ENCODE measurements at regions not wholly inside any gene's neighbourhood (a gene's known extent, or its start where the extent isn't known, plus 50 kb on each side); places are given as distances from the start of the nearest gene placed in this dataset.

- H3K27me3 ChIP-seq (replicated peaks in 1 of 4; ENCODE audit: control insufficient read depth in 3 of 4, extremely low read depth in 1 of 4, insufficient read depth in 3 of 4, low read length in 3 of 4), result no peaks in the 10 kb centered on the region
- WGBS, 2 experiments (ENCODE audit: extremely low coverage in 1 of 2, insufficient coverage in 1 of 2, insufficient read length in 1 of 2, insufficient replicate concordance in 2 of 2, low coverage in 1 of 2, low lambda C conversion rate in 2 of 2, missing lambda C conversion rate in 1 of 2), result 98% methylated on average over 2 of the region's 2 CpGs; no CpG with 5 or more reads in 1 of the 2 experiments
- no peak overlapping the region for H3K56ac ChIP-seq (replicated peaks; ENCODE audit: insufficient read length, low read depth, low read length)
- H2BK15ac ChIP-seq (ENCODE audit: low read length), result no peak overlapping the region
- ChIA-PET CTCF (ENCODE audit: partially characterized antibody) (no interaction called here), POLR2A (ENCODE audit: partially characterized antibody) (no interaction called here)
- H4K8ac ChIP-seq (ENCODE audit: extremely low read depth, insufficient read depth, low read length), result no peak overlapping the region
- H3K36me3 ChIP-seq (ENCODE audit: control insufficient read depth in 2 of 4, insufficient read depth in 4 of 4, low read length in 3 of 4), result no peaks in the 10 kb centered on the region
- H3K9me3 ChIP-seq (ENCODE audit: insufficient read depth in 2 of 2, low read depth in 1 of 2, low read length in 1 of 2), result no peaks in the 10 kb centered on the region
- H3K4me1 ChIP-seq (replicated peaks in 1 of 4; ENCODE audit: control insufficient read depth in 3 of 4, insufficient read depth in 4 of 4, low read length in 3 of 4), result peaks cover 0 to 10% (median 3%) of the 10 kb centered on the region in 4 experiments; a peak in 3 of 7 replicates
- H2BK20ac ChIP-seq (ENCODE audit: low read length), result no peak overlapping the region
- H3K4me3 ChIP-seq (ENCODE audit: extremely low read depth in 1 of 4, insufficient read depth in 2 of 4, low read depth in 3 of 4, low read length in 4 of 4), result no peak overlapping the region
- no peak overlapping the region for H3K14ac ChIP-seq (ENCODE audit: insufficient read length)
- no peak overlapping the region for H2BK12ac ChIP-seq (ENCODE audit: low read depth, low read length)
- H3K18ac ChIP-seq (ENCODE audit: extremely low read depth, low read length), result no peak overlapping the region
- H3K4me2 ChIP-seq (ENCODE audit: insufficient read depth in 1 of 2, low read depth in 2 of 2, low read length in 2 of 2), result no peak overlapping the region
- H3K79me2 ChIP-seq (ENCODE audit: control insufficient read depth in 1 of 2, insufficient read depth in 2 of 2, low read length in 2 of 2), result no peaks in the 10 kb centered on the region
- H2AFZ ChIP-seq (ENCODE audit: low read length), result no peak overlapping the region
- H3K23me2 ChIP-seq (ENCODE audit: low read depth, low read length), result no peaks in the 10 kb centered on the region
- H3K23ac ChIP-seq (ENCODE audit: insufficient read length), result no peak overlapping the region
- H4K91ac ChIP-seq (replicated peaks; ENCODE audit: insufficient read length, low read length), result no peak overlapping the region
- no peak overlapping the region for H2BK5ac ChIP-seq (ENCODE audit: low read depth, low read length)
- H2AK5ac ChIP-seq (ENCODE audit: low read depth, low read length), result no peak overlapping the region
- FAIRE-seq, result no peak
- no peak overlapping the region for H3K27ac ChIP-seq (ENCODE audit: low read depth, low read length)
- H3K79me1 ChIP-seq (ENCODE audit: low read depth, low read length), result no peaks in the 10 kb centered on the region
- H2BK120ac ChIP-seq (replicated peaks; ENCODE audit: low read depth, low read length), result no peak overlapping the region
- TF ChIP-seq CBX5 (IDR thresholded peaks at IDR 0.05; ENCODE audit: low read depth, low read length) (no peak), RFX5 (IDR thresholded peaks at IDR 0.05; ENCODE audit: borderline replicate concordance, low read depth, low read length) (no peak), TAF7 (optimal IDR thresholded peaks at IDR 0.05; ENCODE audit: borderline replicate concordance, low read depth, low read length) (no peak), TBP (IDR thresholded peaks at IDR 0.05; ENCODE audit: low read depth, low read length) (no peak), HDAC2 (IDR thresholded peaks at IDR 0.05; ENCODE audit: borderline replicate concordance in 1 of 2, low read depth in 2 of 2, low read length in 2 of 2) (no peak), SP1 (IDR thresholded peaks at IDR 0.05; ENCODE audit: low read depth, low read length) (no peak), SIX5 (IDR thresholded peaks at IDR 0.05; ENCODE audit: low read depth, low read length) (no peak), MAX (IDR thresholded peaks at IDR 0.05) (no peak)
- no peak overlapping the region for H3K4ac ChIP-seq (replicated peaks; ENCODE audit: insufficient read length, low read depth, low read length)
- H4K5ac ChIP-seq (ENCODE audit: insufficient read length, low read depth, low read length), result no peak overlapping the region
- DNase-seq (ENCODE audit: low read depth in 1 of 2, low spot score in 2 of 2), result no peak
- H3K9ac ChIP-seq (replicated peaks in 1 of 4; ENCODE audit: extremely low read depth in 1 of 4, low read depth in 3 of 4, low read length in 3 of 4), result no peak overlapping the region
- H4K20me1 ChIP-seq (replicated peaks in 1 of 2; ENCODE audit: control insufficient read depth in 1 of 2, insufficient read depth in 2 of 2, low read length in 2 of 2), result no peaks in the 10 kb centered on the region
Measured at GRCh38 chr3:461006-461405, 264.4 kb downstream of the CHL1 start.

All from H1 (cell line).